Gastrocnemius medialis (tissue), 4 donors: ENCODE measurements at regions not wholly inside any gene's neighbourhood (a gene's known extent, or its start where the extent isn't known, plus 50 kb on each side); places are given as distances from the start of the nearest gene placed in this dataset.
A peak's percentile ranks its signal among the peaks of the same experiment; 100 is the strongest.
"Not testable (repeated sequence)": the region's sequence is repeated elsewhere in the genome, so short reads cannot be mapped to it uniquely, and the experiment has no call there.

ENCODE experiments used
- ATAC-seq, 2 donors: fragments of 150-250 bp; one replicate each; pipeline ENCODE4 v1.9.1; 2016
- DNase-seq, 2 donors: peaks; one replicate each; pipeline ENCODE4 v3.0.0-alpha.2; 2019
- H3K27ac ChIP-seq, 4 donors: fragments of 200-600 bp; sonication (generic); 1 replicate in 1 of 4; 2 replicates in 3 of 4; pipeline ENCODE4 v1.5.1; 2016 to 2018; ENCODE audit warnings: mild to moderate bottlenecking in 2 of 4, moderate library complexity in 1 of 4
- H3K27me3 ChIP-seq, 3 donors: fragments of 200-600 bp; sonication (generic) in 2 of 3; 1 replicate in 1 of 3; 2 replicates in 2 of 3; pipeline versions ENCODE4 v1.5.1 to v1.6.0; 2016 to 2019; ENCODE audit warnings: mild to moderate bottlenecking in 1 of 3, moderate library complexity in 1 of 3
- H3K36me3 ChIP-seq, 2 donors: fragments of 200-600 bp; sonication (generic) in 1 of 2; one replicate each; pipeline ENCODE4 v1.5.1; 2017 to 2018
- H3K4me1 ChIP-seq, 2 donors: fragments of 200-600 bp; sonication (generic) in 1 of 2; one replicate each; pipeline ENCODE4 v1.5.1; 2016 to 2017; ENCODE audit warnings: mild to moderate bottlenecking in 2 of 2
- H3K4me3 ChIP-seq, 4 donors: fragments of 200-600 bp; sonication (generic) in 3 of 4; 1 replicate in 1 of 4; 2 replicates in 3 of 4; pipeline ENCODE4 v1.5.1; 2016 to 2019; ENCODE audit warnings: mild to moderate bottlenecking in 2 of 4
- H3K9me3 ChIP-seq, 3 donors: fragments of 200-600 bp; sonication (generic) in 2 of 3; 1 replicate in 1 of 3; 2 replicates in 2 of 3; pipeline ENCODE4 v1.5.1; 2016 to 2019
- CTCF ChIP-seq, 5 experiments: fragments of 450-650 bp in 3 of 5; fragments of 200-600 bp in 2 of 5; sonication (generic) in 2 of 5; IDR thresholded peaks in 4 of 5; conservative IDR thresholded peaks in 1 of 5; 1 replicate in 4 of 5; 2 replicates in 1 of 5; pipeline ENCODE4 v1.5.1; 2016 to 2019; ENCODE audit warnings: antibody characterized with exemption in 5 of 5, mild to moderate bottlenecking in 3 of 5, moderate library complexity in 3 of 5
- POLR2A ChIP-seq, 2 donors: fragments of 450-650 bp; IDR thresholded peaks; one replicate each; pipeline ENCODE4 v1.6.1; 2017; ENCODE audit warnings: antibody characterized with exemption in 2 of 2, mild to moderate bottlenecking in 2 of 2, moderate library complexity in 2 of 2
- in situ Hi-C, 4 donors: fragments of 200-750 bp; cut with MboI; loops; one replicate each; pipeline versions ENCODE4 v1.15.0 to v1.8.0; 2017; ENCODE audit warnings: low sequenced_read_pairs in 4 of 4
- intact Hi-C: fragments of 100-400 bp; cut with DNase I; formaldehyde crosslinking; loops from one replicate; pipeline ENCODE4 v1.15.1; 2023; ENCODE audit warnings: low total_unique reads

DNA sequence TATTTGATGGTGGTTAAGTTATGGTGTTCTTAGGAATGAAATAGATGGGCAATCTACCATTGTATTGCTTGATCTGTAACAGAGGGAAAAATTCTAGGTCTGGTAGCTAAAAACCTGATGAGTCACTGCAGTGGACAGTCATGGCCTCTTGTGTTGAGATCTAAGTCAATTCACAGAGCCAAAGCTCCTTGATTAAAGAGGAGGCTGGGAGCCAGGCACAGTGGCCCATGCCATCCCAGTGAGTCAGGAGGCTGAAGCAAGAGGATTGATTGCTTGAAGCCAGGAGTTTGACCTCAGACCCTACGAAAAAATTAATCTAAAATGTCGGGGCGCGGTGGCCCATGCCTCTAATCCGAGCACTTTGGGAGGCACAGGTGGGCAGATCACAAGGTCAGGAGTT, 67.1 kb upstream of the KPNA3 start:
- H3K36me3 ChIP-seq = no peaks in the 10 kb centered on the region
- no peaks in the 10 kb centered on the region for H3K27me3 ChIP-seq
- H3K4me1 ChIP-seq = peaks cover 0 to 9% of the 10 kb centered on the region in 2 donors
- ATAC-seq (peak; percentile 72 to 78), DNase-seq (peak in 1 of 2 donors; percentile 59)
- in situ Hi-C loops (no loop called here), intact Hi-C loops (no loop called here)
- TF ChIP-seq POLR2A (IDR thresholded peaks at IDR 0.05) (no peak), CTCF (IDR thresholded peaks at IDR 0.05 in 4 of 5, conservative IDR thresholded peaks at IDR 0.05 in 1 of 5) (no peak)
- H3K27ac ChIP-seq = peak overlapping the region in 1 of 4 donors; percentile 2
- H3K9me3 ChIP-seq = no peaks in the 10 kb centered on the region
- H3K4me3 ChIP-seq = no peak overlapping the region

DNA sequence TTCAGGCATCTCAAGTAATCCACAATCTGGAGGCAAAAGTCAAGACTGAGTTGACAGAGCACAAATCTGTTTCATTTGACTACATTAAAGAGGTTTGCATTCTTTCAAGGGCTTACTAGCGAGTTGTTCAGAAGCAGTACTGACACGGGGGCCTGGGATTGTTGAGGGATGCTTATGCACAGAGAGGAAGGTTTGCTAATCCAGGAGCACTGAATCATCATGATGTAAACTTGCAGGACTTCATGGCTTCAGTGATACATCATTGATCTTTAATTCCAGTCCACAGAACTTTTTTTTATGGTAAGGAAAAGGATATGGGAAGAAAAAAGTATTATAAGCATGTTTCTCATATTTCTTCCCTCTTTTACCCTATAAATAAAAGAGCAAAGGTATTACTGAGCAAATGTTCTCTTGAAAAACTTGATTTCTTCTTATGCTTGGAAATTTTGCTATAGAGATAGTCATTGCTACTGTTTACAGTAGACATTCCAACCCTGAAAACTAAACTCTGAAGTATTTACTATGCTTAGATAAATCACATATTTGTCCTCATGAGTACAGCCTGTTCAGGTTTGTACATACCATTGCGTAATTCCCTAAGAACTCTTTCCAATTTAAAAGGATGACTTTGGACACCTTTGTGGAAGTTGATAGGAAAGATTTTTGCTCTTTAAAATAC, 65.8 kb upstream of the KPNA3 start:
- Histone ChIP-seq H3K27me3 (no peaks in the 10 kb centered on the region), H3K4me3 (no peak overlapping the region), H3K36me3 (no peaks in the 10 kb centered on the region), H3K9me3 (no peaks in the 10 kb centered on the region), H3K27ac (peak overlapping the region in 1 of 4 donors; percentile 10), H3K4me1 (peaks cover 0 to 9% of the 10 kb centered on the region in 2 donors)
- ATAC-seq (peak; percentile 65 to 85), DNase-seq (no peak)
- TF ChIP-seq CTCF (IDR thresholded peaks at IDR 0.05 in 4 of 5, conservative IDR thresholded peaks at IDR 0.05 in 1 of 5) (no peak), POLR2A (IDR thresholded peaks at IDR 0.05) (no peak)
- intact Hi-C loops (no loop called here), in situ Hi-C loops (no loop called here)

DNA sequence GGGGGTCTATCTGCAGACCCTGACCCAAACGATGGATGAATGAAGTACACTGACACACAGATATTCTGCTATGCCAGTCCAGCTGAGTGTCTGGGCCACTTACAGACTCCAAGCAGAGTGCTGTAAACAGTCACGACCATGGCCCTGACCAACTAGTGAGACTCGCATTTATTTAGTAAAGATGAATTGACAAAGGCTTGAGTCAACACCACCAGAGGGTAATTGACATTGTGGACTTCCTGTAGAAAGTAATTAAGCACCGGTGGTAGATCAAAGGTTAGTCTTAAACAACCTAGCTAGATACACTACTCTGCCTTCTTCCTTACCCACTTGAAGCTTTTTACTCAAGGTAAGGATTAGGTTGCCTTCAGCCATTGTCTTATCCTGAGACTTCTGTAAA, 63.4 kb upstream of the KPNA3 start:
- DNase-seq (no peak), ATAC-seq (no peak)
- in situ Hi-C loops (no loop called here), intact Hi-C loops (no loop called here)
- Histone ChIP-seq H3K4me1 (peaks cover 0 to 9% of the 10 kb centered on the region in 2 donors), H3K36me3 (no peaks in the 10 kb centered on the region), H3K4me3 (no peak overlapping the region), H3K9me3 (no peaks in the 10 kb centered on the region), H3K27ac (no peak overlapping the region), H3K27me3 (no peaks in the 10 kb centered on the region)
- TF ChIP-seq POLR2A (IDR thresholded peaks at IDR 0.05) (no peak), CTCF (IDR thresholded peaks at IDR 0.05 in 4 of 5, conservative IDR thresholded peaks at IDR 0.05 in 1 of 5) (no peak)

GRCh38 chr13:49853535-49853934, 61.1 kb upstream of the KPNA3 start:
- Histone ChIP-seq H3K4me1 (peaks cover 0 to 3% of the 10 kb centered on the region in 2 donors), H3K27me3 (no peaks in the 10 kb centered on the region), H3K4me3 (no peak overlapping the region), H3K27ac (no peak overlapping the region), H3K36me3 (no peaks in the 10 kb centered on the region), H3K9me3 (no peaks in the 10 kb centered on the region)
- DNase-seq = no peak
- ATAC-seq = no peak
- in situ Hi-C loops = no loop called here
- TF ChIP-seq POLR2A (IDR thresholded peaks at IDR 0.05) (no peak), CTCF (IDR thresholded peaks at IDR 0.05 in 4 of 5, conservative IDR thresholded peaks at IDR 0.05 in 1 of 5) (no peak)
- intact Hi-C loops = no loop called here

DNA sequence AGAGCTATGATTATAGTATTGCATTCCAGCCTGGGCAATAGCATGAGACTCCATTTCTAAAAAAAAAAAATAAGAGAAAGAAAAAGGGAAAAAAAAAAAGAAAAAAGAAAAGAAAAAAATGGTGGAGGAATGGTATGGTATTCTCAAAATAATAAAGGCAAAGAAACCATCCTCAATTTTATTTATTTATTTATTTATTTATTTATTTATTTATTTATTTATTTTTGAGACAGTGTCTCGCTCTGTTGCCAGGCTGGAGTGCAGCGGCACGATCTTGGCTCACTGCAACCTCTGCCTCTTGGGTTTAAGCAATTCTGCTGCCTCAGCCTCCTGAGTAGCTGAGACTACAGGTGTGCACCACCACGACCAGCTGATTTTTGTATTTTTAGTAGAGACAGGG, 60.0 kb upstream of the KPNA3 start:
- not testable (repeated sequence) for H3K36me3 ChIP-seq

More for the DNA sequence above, 60.0 kb upstream of the KPNA3 start:
- H3K4me3 ChIP-seq, H3K4me1 ChIP-seq, ATAC-seq, DNase-seq, in situ Hi-C loops, intact Hi-C loops, H3K27me3 ChIP-seq, H3K9me3 ChIP-seq, H3K27ac ChIP-seq: not testable (repeated sequence)
